Sciatic nerve (tissue), 2 donors: ENCODE measurements at regions not wholly inside any gene's neighbourhood (a gene's known extent, or its start where the extent isn't known, plus 50 kb on each side); places are given as distances from the start of the nearest gene placed in this dataset.

ENCODE experiments used
- ATAC-seq: fragments of 200-7000 bp; cut with Tn5 transposase; one replicate; pipeline ENCODE4 v1.9.1; 2020; ENCODE audit warnings: mild to moderate bottlenecking, moderate library complexity
- DNase-seq: peaks from one replicate; pipeline ENCODE4 v3.0.0-alpha.2; 2020; ENCODE audit warnings: low spot score
- intact Hi-C: fragments of 100-400 bp; cut with DNase I; formaldehyde crosslinking; loops from one replicate; pipeline ENCODE4 v1.14.2; 2022
- donor health status: DM: no; HTN: no; CAD: no.
- donor health status: DM: no; HTN: no; CAD: no.

GRCh38 chr15:70354346-70354905, 256.7 kb upstream of the TLE3 start:
- DNase-seq (no peak), ATAC-seq (peak; percentile 42)
- intact Hi-C loops, result no loop called here

- ATAC-seq, result no peak
- no peak for DNase-seq
- intact Hi-C loops, result no loop called here
These were observed 256.1 kb upstream of the TLE3 start for GRCh38 chr15:70353606-70354345.

GRCh38 chr15:70351941-70352774, 254.4 kb upstream of the TLE3 start:
- intact Hi-C loops, result no loop called here
- ATAC-seq, result no peak
- DNase-seq, result no peak

GRCh38 chr15:70351391-70351790, 253.7 kb upstream of the TLE3 start:
- intact Hi-C loops, result no loop called here
- ATAC-seq (no peak), DNase-seq (no peak)

GRCh38 chr15:70348581-70349344, 251.0 kb upstream of the TLE3 start:
- ATAC-seq (peak; percentile 59), DNase-seq (no peak)
- intact Hi-C loops, result no loop called here

GRCh38 chr15:70348226-70348543, 250.5 kb upstream of the TLE3 start:
- no peak for DNase-seq
- intact Hi-C loops, result no loop called here
- ATAC-seq, result no peak

GRCh38 chr15:70347321-70348225, 249.9 kb upstream of the TLE3 start:
- intact Hi-C loops, result no loop called here
- no peak for DNase-seq
- ATAC-seq, result no peak

GRCh38 chr15:70345251-70346019, 247.7 kb upstream of the TLE3 start:
- DNase-seq, result no peak
- intact Hi-C loops, result no loop called here
- ATAC-seq, result no peak

- intact Hi-C loops, result no loop called here
- no peak for DNase-seq
- no peak for ATAC-seq
These were observed 246.9 kb upstream of the TLE3 start for GRCh38 chr15:70344666-70345065.

- peak; percentile 6 for DNase-seq
- intact Hi-C loops, result no loop called here
These were observed 246.4 kb upstream of the TLE3 start for GRCh38 chr15:70343961-70344621.

GRCh38 chr15:70342554-70343548, 245.1 kb upstream of the TLE3 start:
- ATAC-seq (peak; percentile 70), DNase-seq (peak; percentile 39)
- intact Hi-C loops, result no loop called here

More at GRCh38 chr15:70343961-70344621, 246.4 kb upstream of the TLE3 start:
- ATAC-seq, result no peak

GRCh38 chr15:70342141-70342540, 244.4 kb upstream of the TLE3 start:
- DNase-seq, result peak; percentile 45
- no peak for ATAC-seq
- intact Hi-C loops, result no loop called here

- ATAC-seq (no peak), DNase-seq (peak; percentile 31)
- intact Hi-C loops, result no loop called here
These were observed 243.8 kb upstream of the TLE3 start for GRCh38 chr15:70341566-70341965.

- ATAC-seq (no peak), DNase-seq (no peak)
- intact Hi-C loops, result no loop called here
These were observed 242.8 kb upstream of the TLE3 start for GRCh38 chr15:70340494-70340870.

GRCh38 chr15:70339571-70340493, 242.1 kb upstream of the TLE3 start:
- ATAC-seq, result peak; percentile 75
- intact Hi-C loops, result no loop called here
- DNase-seq, result peak; percentile 55
